Osteocyte (in vitro differentiated cells): ENCODE measurements at regions not wholly inside any gene's neighbourhood (a gene's known extent, or its start where the extent isn't known, plus 50 kb on each side); places are given as distances from the start of the nearest gene placed in this dataset.

ENCODE experiments used
- DNase-seq: peaks from one replicate; pipeline ENCODE4 v3.0.0; 2021; ENCODE audit warnings: mixed read lengths; ENCODE audit not compliant: unreplicated experiment; ENCODE audit errors: extremely low spot score
- H3K27ac Mint-ChIP-seq: one replicate; pipeline ENCODE4 v1.8.0; 2021; ENCODE audit warnings: mild to moderate bottlenecking, mixed read lengths; ENCODE audit not compliant: unreplicated experiment
- H3K27me3 Mint-ChIP-seq: one replicate; pipeline ENCODE4 v1.8.0; 2021; ENCODE audit warnings: mixed read lengths; ENCODE audit not compliant: unreplicated experiment
- H3K36me3 Mint-ChIP-seq: one replicate; pipeline ENCODE4 v1.8.0; 2021; ENCODE audit warnings: mixed read lengths; ENCODE audit not compliant: unreplicated experiment
- H3K4me1 Mint-ChIP-seq: one replicate; pipeline ENCODE4 v1.8.0; 2021; ENCODE audit warnings: mixed read lengths; ENCODE audit not compliant: unreplicated experiment
- H3K4me3 Mint-ChIP-seq: one replicate; pipeline ENCODE4 v1.8.0; 2021; ENCODE audit warnings: mild to moderate bottlenecking, moderate library complexity, mixed read lengths; ENCODE audit not compliant: unreplicated experiment
- H3K9me3 Mint-ChIP-seq: one replicate; pipeline ENCODE4 v1.8.0; 2021; ENCODE audit warnings: mixed read lengths; ENCODE audit not compliant: unreplicated experiment
- CTCF ChIP-seq: fragments of 200-600 bp; sonication (generic); IDR thresholded peaks from 2 replicates; pipeline ENCODE4 v1.5.0; 2021; ENCODE audit warnings: antibody characterized with exemption, mild to moderate bottlenecking, moderate library complexity

- no peak for DNase-seq
- no peaks in the 10 kb centered on the region for H3K9me3 Mint-ChIP-seq
- H3K4me1 Mint-ChIP-seq = no peaks in the 10 kb centered on the region
- no peaks in the 10 kb centered on the region for H3K36me3 Mint-ChIP-seq
- no peak overlapping the region for H3K4me3 Mint-ChIP-seq
- H3K27ac Mint-ChIP-seq = no peak overlapping the region
- no peak for TF ChIP-seq CTCF
- peaks cover 22% of the 10 kb centered on the region for H3K27me3 Mint-ChIP-seq
Observed at GRCh38 chr13:26910754-26911465, 150.3 kb upstream of the GPR12 start.

- Mint-ChIP-seq H3K4me1 (no peaks in the 10 kb centered on the region), H3K36me3 (no peaks in the 10 kb centered on the region), H3K4me3 (no peak overlapping the region), H3K9me3 (no peaks in the 10 kb centered on the region), H3K27me3 (peaks cover 22% of the 10 kb centered on the region), H3K27ac (no peak overlapping the region)
- no peak for TF ChIP-seq CTCF
- no peak for DNase-seq
Observed at GRCh38 chr13:26909477-26909876, 148.9 kb upstream of the GPR12 start.

GRCh38 chr13:26908126-26908525 lies 147.5 kb upstream of the GPR12 start:
- Mint-ChIP-seq H3K27me3 (peaks cover 22% of the 10 kb centered on the region), H3K4me1 (no peaks in the 10 kb centered on the region), H3K4me3 (no peak overlapping the region), H3K36me3 (no peaks in the 10 kb centered on the region), H3K27ac (no peak overlapping the region), H3K9me3 (no peaks in the 10 kb centered on the region)
- no peak for TF ChIP-seq CTCF
- DNase-seq = no peak

- no peak for TF ChIP-seq CTCF
- H3K27ac Mint-ChIP-seq = no peak overlapping the region
- no peak for DNase-seq
- no peaks in the 10 kb centered on the region for H3K4me1 Mint-ChIP-seq
- no peaks in the 10 kb centered on the region for H3K36me3 Mint-ChIP-seq
- H3K27me3 Mint-ChIP-seq = peaks cover 3% of the 10 kb centered on the region
- no peak overlapping the region for H3K4me3 Mint-ChIP-seq
- no peaks in the 10 kb centered on the region for H3K9me3 Mint-ChIP-seq
Observed at GRCh38 chr13:26899202-26899601, 138.6 kb upstream of the GPR12 start.

- Mint-ChIP-seq H3K4me1 (no peaks in the 10 kb centered on the region), H3K9me3 (no peaks in the 10 kb centered on the region), H3K4me3 (no peak overlapping the region), H3K27ac (no peak overlapping the region), H3K27me3 (peaks cover 3% of the 10 kb centered on the region), H3K36me3 (no peaks in the 10 kb centered on the region)
- no peak for TF ChIP-seq CTCF
- no peak for DNase-seq
Observed at GRCh38 chr13:26897706-26898550, 137.3 kb upstream of the GPR12 start.
